ENCODE measurements at regions not wholly inside any gene's neighbourhood (a gene's known extent, or its start where the extent isn't known, plus 50 kb on each side); places are given as distances from the start of the nearest gene placed in this dataset.

- DNase-seq: no peak
Observed at GRCh38 chr14:100955201-100955600, 51.7 kb upstream of the RTL1 start.

DNA sequence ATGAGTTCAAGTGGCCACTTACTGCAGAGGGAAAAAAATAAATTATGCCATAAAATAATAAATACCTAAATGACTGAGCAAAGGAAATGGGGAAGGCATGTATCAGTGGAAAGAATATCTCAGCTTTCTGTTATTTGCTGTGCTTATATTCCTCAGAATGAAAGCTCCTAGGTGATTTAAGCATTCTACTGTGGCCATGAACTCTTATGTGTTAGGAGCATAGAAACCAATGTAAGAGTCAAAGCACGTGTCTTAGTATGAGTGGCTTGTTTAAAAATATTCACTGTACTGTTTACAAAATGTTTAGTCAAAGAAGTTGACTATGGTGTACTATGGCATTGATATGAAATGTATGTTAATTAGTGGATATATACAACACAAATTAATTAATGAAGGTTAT, 59.0 kb upstream of the RTL1 start:
- no peak for DNase-seq

DNA sequence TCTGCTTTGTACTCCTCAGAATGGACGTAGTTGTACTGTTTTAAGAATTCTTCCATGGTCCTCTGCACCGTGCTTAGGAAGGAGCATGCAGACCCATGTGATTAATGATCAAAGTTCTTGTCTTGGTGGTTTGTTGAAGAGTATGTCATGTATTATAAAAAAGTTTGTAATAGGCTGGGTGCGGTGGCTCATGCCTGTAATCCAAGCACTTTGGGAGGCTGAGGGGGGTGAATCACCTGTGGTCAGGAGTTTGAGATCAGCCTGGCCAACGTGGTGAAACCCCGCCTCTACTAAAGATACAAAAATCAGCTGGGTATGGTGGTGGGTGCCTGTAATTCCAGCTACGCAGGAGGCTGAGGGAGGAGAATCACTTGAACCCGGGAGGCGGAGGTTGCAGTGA, 61.8 kb upstream of the RTL1 start:
- DNase-seq: no peak

DNA sequence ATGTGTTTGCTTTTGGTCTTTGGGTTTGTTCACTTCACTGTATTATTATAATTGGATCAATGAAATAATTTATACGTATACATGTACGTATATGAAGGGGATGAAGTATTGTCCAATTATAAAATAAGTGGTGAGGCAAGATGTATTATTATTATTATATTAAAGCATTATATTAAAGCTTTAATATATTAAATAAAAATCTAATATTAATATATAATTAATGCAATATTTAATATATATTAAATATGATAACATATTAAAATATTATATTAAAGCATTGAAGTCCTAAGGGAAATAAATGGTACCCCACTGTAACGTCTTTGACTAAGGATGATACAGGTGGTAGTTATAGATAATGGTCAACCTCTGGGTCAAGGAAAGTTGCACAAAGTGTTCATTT, 63.7 kb upstream of the RTL1 start:
- no peak for DNase-seq

DNA sequence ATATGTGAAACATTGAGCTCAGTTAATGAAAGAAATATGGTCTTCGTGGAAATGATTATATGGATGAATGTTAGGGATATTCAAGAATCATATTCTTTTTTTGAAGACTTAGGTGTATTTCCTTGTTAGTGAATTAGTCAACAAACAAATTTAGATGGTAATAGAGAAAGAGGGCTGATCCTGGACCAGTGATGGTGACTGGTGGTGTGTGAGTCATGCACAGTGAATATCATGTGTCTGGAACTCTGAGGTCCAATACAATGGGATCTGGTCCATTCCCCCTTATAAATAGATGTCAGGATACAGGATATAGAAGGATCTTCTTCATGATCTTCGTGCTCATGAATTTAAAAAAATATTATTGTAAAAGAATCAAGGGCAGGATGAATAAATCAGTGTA, 64.4 kb upstream of the RTL1 start:
- DNase-seq: no peak

- DNase-seq: no peak
Observed at GRCh38 chr14:100972118-100972897, 68.8 kb upstream of the RTL1 start.

DNA sequence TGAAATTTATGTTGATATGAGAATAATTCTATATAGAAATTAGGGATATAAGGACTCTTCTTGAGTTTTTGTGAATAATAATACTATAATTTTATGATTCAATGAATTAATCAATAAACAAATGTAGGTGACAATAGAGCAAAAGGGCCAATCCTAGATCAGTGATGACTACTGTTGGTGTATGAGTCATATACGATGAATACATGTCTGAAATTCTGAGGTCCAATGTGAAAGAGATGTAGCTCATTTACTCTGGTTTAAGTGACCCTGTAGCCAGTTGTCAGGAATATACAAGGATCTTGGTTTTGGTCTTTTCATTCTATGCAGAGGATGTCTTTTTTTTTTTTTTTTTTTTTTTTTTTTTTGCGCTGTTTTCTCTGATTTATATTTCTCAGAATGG, 72.1 kb upstream of the RTL1 start:
- DNase-seq: no peak

GRCh38 chr14:100979079-100979478, 75.6 kb upstream of the RTL1 start:
- DNase-seq: no peak

- no peak for DNase-seq
Observed at GRCh38 chr14:100979780-100980179, 76.3 kb upstream of the RTL1 start.

GRCh38 chr14:100980823-100981222, 77.3 kb upstream of the RTL1 start:
- no peak for DNase-seq

GRCh38 chr14:100981809-100982208, 78.3 kb upstream of the RTL1 start:
- DNase-seq: no peak

DNA sequence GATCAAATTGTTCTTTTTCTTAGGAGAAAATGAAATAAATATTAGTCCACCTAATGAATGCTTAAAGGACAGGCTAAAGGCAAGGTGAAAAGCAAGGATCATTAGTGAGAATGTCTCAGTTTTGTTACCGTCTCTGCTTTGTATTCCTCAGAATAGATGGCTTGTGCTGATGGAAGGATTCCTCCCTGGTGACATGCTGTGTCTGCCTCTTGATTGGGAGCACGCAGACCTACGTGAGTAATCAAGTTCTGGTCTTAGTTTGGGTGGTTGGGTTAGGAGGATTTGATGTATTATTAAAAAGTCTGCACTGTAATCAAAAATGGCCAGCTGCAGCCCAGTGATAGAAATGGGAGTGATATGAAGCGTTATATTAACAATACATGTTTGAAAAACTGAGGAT, 78.8 kb upstream of the RTL1 start:
- DNase-seq: no peak

GRCh38 chr14:100982762-100983161, 79.2 kb upstream of the RTL1 start:
- DNase-seq: no peak

DNA sequence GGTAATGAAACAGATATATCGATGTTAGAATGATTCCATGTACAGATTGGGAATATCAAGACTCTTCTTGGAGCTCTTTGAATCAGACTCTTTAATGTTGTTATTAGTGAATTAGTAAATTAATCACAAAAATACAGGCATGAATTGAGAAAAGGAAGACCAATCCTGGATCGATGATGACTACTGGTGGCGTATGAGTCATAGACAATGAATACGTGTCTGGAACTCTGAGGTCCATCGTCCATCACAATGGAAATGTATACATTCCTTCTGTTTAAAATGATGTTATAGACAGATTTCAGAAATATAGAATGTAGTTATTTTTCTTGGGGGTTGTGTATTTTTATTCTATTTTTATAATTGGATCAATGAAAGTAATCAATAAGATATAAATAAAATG, 80.2 kb upstream of the RTL1 start:
- no peak for DNase-seq

GRCh38 chr14:100988011-100988410, 84.5 kb upstream of the RTL1 start:
- DNase-seq: no peak

DNA sequence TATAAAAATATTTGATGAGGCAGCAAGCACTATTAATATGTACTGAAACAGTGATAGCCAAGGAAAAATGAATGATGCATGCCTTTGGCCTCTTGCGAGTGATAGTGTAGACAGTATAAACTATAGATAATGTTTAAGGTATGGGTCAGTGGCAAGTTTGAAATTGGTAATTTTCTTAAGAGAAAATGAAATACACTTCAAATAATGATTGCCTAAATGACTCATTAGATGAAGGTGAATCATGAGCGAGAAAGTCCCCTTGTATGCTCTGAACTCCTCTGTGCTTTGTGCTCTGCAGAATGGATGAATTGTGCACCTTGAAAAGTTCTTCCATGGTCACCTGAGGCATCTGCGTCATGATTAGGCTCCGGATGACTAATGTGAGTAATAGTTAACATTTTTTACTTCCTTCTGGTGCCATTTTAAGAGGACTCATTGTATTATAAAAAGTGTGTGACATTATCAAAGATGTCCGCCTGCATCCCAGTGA, 84.9 kb upstream of the RTL1 start:
- DNase-seq: no peak

- DNase-seq: no peak
Observed at GRCh38 chr14:100988956-100989355, 85.4 kb upstream of the RTL1 start.

DNA sequence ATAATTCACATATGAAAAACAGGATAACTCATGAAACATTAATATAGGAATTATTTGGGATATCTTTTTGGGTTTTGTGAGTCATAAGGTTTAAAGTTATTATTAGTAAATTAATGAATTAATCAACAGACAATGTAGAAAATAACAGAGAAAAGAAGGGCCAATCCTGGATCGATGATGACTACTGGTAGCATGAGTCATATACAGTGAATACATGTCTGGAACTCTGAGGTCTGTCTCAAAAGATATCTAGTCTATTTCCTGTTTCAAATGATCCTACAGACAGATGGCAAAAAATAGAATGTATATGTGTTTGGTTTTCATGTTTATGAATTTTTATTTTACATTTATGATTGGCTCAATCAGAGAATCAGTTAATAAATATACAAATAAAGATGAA, 86.4 kb upstream of the RTL1 start:
- DNase-seq: no peak

GRCh38 chr14:100994082-100994481, 90.6 kb upstream of the RTL1 start:
- no peak for DNase-seq

DNA sequence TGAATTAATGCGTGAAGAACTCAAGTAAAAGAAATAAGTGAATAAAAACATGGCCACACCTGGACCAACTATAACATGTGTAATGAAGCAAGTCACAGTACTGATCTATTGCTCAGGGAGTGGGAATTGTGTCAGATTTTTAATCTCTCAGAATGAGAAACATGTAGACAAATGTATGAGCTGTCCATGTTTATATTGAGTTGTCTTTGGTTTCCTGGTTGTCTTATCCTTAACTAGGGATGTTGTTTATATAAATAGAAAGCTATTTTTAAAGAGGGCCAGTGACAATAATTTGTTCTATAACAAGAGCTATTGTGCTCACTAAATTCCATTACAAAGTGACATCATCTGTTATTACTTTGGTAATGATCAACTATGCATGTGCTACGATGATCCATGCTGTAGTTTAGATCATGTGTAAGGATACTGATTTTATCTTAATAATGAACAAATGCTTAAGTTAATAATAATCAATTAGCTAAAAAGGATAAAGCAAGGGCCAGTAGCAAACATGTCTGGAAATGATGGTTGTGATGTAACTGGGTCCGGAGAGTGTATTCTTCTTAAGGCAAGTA, 91.3 kb upstream of the RTL1 start:
- DNase-seq: no peak

DNA sequence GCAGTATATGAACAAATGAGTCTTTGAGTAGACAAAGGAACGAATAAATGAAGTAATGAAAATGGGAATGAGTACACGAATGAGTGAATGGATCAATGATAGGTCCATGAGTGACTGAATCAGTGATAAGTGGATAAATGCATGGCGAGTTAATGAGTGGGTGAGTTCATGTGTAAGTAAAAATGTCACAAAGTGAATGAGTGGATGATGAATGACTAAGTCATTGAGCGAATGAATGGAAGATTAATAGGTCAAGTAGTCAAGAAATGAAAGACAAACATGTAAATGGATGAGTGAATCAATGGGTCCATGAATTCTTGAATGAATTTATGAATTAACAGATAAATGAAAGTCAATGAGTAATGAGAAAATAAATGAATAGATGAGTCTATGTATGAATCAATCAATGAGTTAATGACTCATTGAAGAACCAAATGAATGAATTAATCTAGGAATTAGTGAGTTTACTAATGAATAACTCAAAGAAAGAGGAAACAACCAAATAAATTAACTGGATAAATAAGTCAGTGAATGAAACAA, 97.3 kb upstream of the RTL1 start:
- DNase-seq: no peak

DNA sequence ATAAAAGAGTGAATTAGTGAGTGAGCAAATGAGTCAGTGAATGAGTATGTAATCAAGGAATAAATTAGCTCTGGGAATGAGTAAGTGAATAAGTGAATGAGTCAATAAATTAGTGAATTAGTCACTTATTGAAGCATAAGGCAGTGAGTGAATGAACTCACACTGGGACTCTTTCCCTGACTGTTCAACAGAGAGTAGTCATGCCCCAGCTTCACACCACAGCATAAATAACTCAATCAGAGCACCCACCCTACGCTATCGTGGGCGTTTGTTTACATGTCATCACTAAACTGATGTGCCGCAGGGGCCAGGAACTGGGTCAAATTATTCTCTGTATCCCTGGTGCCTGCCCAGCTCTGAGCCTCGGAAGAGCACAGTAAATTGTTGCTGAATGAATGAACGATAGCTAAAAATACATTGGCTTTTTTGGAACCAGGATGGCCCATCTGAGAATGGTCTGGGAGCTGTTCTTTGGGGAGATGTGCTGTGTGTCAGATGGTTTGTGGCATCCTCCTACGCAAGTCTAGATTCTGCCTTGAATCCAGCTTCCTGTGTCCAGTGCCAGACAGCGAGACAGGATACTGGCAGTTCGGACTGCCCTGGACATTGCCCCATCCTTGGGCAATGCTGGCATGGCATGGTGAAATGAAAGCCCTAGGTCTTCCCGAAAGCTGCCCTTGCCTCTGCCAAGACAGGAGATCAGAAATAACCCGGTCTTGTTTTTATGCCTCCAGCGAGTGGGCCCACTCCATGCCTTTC, 98.0 kb upstream of the RTL1 start:
- DNase-seq: no peak

GRCh38 chr14:101002738-101003137, 99.2 kb upstream of the RTL1 start:
- DNase-seq: no peak

GRCh38 chr14:101004176-101004575, 100.7 kb upstream of the RTL1 start:
- no peak for DNase-seq

Data from activated CD4-positive, alpha-beta T cell treated with anti-CD3 and anti-CD28 coated beads, Interleukin-2, amount 50 U/mL, for 48 hours (primary cell).